ENCODE measurements at regions not wholly inside any gene's neighbourhood (a gene's known extent, or its start where the extent isn't known, plus 50 kb on each side); places are given as distances from the start of the nearest gene placed in this dataset.
"Not testable (repeated sequence)": the region's sequence is repeated elsewhere in the genome, so short reads cannot be mapped to it uniquely, and the experiment has no call there.

GRCh38 chr1:120941066-120941465 lies 51.5 kb downstream of the PPIAL4A start:
- not testable (repeated sequence) for DNase-seq

- not testable (repeated sequence) for DNase-seq
These were observed 52.3 kb downstream of the PPIAL4A start for GRCh38 chr1:120941836-120942217.

- DNase-seq, result peak; percentile 91
These were observed 52.8 kb downstream of the PPIAL4A start for GRCh38 chr1:120942218-120942944.

GRCh38 chr1:120942945-120943319 lies 53.4 kb downstream of the PPIAL4A start:
- DNase-seq, result not testable (repeated sequence)

- DNase-seq, result not testable (repeated sequence)
These were observed 55.1 kb downstream of the PPIAL4A start for GRCh38 chr1:120944691-120945090.

- not testable (repeated sequence) for DNase-seq
These were observed 55.6 kb downstream of the PPIAL4A start for GRCh38 chr1:120945122-120945521.

- DNase-seq, result not testable (repeated sequence)
These were observed 57.5 kb downstream of the PPIAL4A start for GRCh38 chr1:120947114-120947513.

GRCh38 chr1:120949724-120950123 lies 60.2 kb downstream of the PPIAL4A start:
- DNase-seq, result not testable (repeated sequence)

- DNase-seq, result not testable (repeated sequence)
These were observed 61.1 kb downstream of the PPIAL4A start for GRCh38 chr1:120950633-120951032.

GRCh38 chr1:120951100-120951499 lies 61.5 kb downstream of the PPIAL4A start:
- not testable (repeated sequence) for DNase-seq

GRCh38 chr1:120952207-120952870 lies 62.8 kb downstream of the PPIAL4A start:
- DNase-seq, result not testable (repeated sequence)

GRCh38 chr1:120952871-120953265 lies 63.3 kb downstream of the PPIAL4A start:
- not testable (repeated sequence) for DNase-seq

GRCh38 chr1:120954736-120955135 lies 65.2 kb downstream of the PPIAL4A start:
- DNase-seq, result no peak

- DNase-seq, result not testable (repeated sequence)
These were observed 66.4 kb downstream of the PPIAL4A start for GRCh38 chr1:120955961-120956360.

- DNase-seq, result not testable (repeated sequence)
These were observed 76.4 kb downstream of the PPIAL4A start for GRCh38 chr1:120966018-120966417.

- not testable (repeated sequence) for DNase-seq
These were observed 83.3 kb downstream of the PPIAL4A start for GRCh38 chr1:120972863-120973262.

- not testable (repeated sequence) for DNase-seq
These were observed 84.3 kb downstream of the PPIAL4A start for GRCh38 chr1:120973836-120974235.

GRCh38 chr1:120977279-120977678 lies 87.7 kb downstream of the PPIAL4A start:
- DNase-seq, result not testable (repeated sequence)

GRCh38 chr1:120981489-120982094 lies 92.0 kb downstream of the PPIAL4A start:
- not testable (repeated sequence) for DNase-seq

GRCh38 chr1:120994614-120995013 lies 105.0 kb downstream of the PPIAL4A start:
- DNase-seq, result not testable (repeated sequence)

GRCh38 chr1:120995025-120995424 lies 105.5 kb downstream of the PPIAL4A start:
- not testable (repeated sequence) for DNase-seq

GRCh38 chr1:121001090-121001726 lies 111.6 kb downstream of the PPIAL4A start:
- DNase-seq, result not testable (repeated sequence)

- DNase-seq, result not testable (repeated sequence)
These were observed 113.7 kb downstream of the PPIAL4A start for GRCh38 chr1:121003230-121003629.

Measured in activated effector memory CD4-positive, alpha-beta T cell treated with anti-CD3 and anti-CD28 coated beads, Interleukin-2, amount 50 U/mL, for 16 hours (primary cell).